Stomach smooth muscle (tissue), 2 donors: ENCODE measurements at regions not wholly inside any gene's neighbourhood (a gene's known extent, or its start where the extent isn't known, plus 50 kb on each side); places are given as distances from the start of the nearest gene placed in this dataset.

ENCODE experiments used
- H3K27ac ChIP-seq: one replicate; pipeline ENCODE4 v1.7.0; 2013; ENCODE audit warnings: mild to moderate bottlenecking, low read length, inconsistent platforms
- H3K27me3 ChIP-seq, 2 donors: one replicate each; pipeline ENCODE4 v1.7.0; 2013; ENCODE audit warnings: low read length in 2 of 2; ENCODE audit not compliant: insufficient read depth in 2 of 2, control insufficient read depth in 1 of 2
- H3K36me3 ChIP-seq, 2 donors: one replicate each; pipeline ENCODE4 v1.7.0; 2013; ENCODE audit warnings: low read length in 2 of 2; ENCODE audit not compliant: control insufficient read depth in 2 of 2, insufficient read depth in 2 of 2
- H3K4me1 ChIP-seq: one replicate; pipeline ENCODE4 v1.7.0; 2013; ENCODE audit warnings: low read length; ENCODE audit not compliant: control insufficient read depth, insufficient read depth
- H3K4me3 ChIP-seq, 2 donors: one replicate each; pipeline ENCODE4 v1.7.0; 2013; ENCODE audit warnings: low read length in 2 of 2
- H3K9ac ChIP-seq, 2 donors: one replicate each; pipeline ENCODE4 v1.7.0; 2013; ENCODE audit warnings: low read length in 2 of 2, mild to moderate bottlenecking in 1 of 2
- H3K9me3 ChIP-seq, 2 donors: one replicate each; pipeline ENCODE4 v1.7.0; 2013; ENCODE audit warnings: low read length in 2 of 2; ENCODE audit not compliant: control insufficient read depth in 2 of 2
- donor health status: healthy.
- donor health status: Pancreatic carcinoma.

- no peak overlapping the region for H3K27ac ChIP-seq
- H3K36me3 ChIP-seq = no peaks in the 10 kb centered on the region
- H3K4me1 ChIP-seq = peaks cover 18% of the 10 kb centered on the region
- no peaks in the 10 kb centered on the region for H3K27me3 ChIP-seq
- H3K9me3 ChIP-seq = no peaks in the 10 kb centered on the region
- H3K9ac ChIP-seq = no peak overlapping the region
- no peak overlapping the region for H3K4me3 ChIP-seq
These were observed 97.1 kb upstream of the RMDN2 start for GRCh38 chr2:37827911-37828511.

GRCh38 chr2:37829202-37829601 is 95.9 kb upstream of the RMDN2 start:
- Histone ChIP-seq H3K36me3 (no peaks in the 10 kb centered on the region), H3K9ac (no peak overlapping the region), H3K27me3 (no peaks in the 10 kb centered on the region), H3K9me3 (no peaks in the 10 kb centered on the region), H3K4me1 (peaks cover 18% of the 10 kb centered on the region), H3K4me3 (no peak overlapping the region), H3K27ac (no peak overlapping the region)

- Histone ChIP-seq H3K27ac (no peak overlapping the region), H3K27me3 (no peaks in the 10 kb centered on the region), H3K9ac (no peak overlapping the region), H3K4me3 (no peak overlapping the region), H3K9me3 (no peaks in the 10 kb centered on the region), H3K4me1 (peaks cover 18% of the 10 kb centered on the region), H3K36me3 (no peaks in the 10 kb centered on the region)
These were observed 95.3 kb upstream of the RMDN2 start for GRCh38 chr2:37829616-37830395.

DNA sequence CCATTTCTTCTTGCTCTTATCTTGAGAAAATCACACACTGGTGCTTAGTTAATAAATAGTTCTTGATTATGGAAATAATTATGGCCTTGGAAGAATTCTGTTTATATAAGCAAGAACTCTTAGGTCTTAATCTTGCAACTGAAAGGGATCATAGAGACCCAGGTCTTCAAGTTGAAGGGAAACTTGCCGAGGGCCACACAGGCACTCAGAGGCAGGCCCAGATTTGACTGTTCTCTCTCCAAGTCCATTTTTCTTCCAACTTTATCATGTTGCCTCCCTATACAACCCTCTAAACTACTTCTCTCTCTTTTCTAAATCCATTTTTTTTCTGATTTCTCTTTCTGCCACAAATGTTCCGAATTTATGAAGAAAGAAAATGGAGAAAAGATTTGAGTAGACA is 94.5 kb upstream of the RMDN2 start:
- no peaks in the 10 kb centered on the region for H3K36me3 ChIP-seq
- no peak overlapping the region for H3K27ac ChIP-seq
- no peak overlapping the region for H3K9ac ChIP-seq
- H3K4me3 ChIP-seq = no peak overlapping the region
- H3K4me1 ChIP-seq = peaks cover 18% of the 10 kb centered on the region
- no peaks in the 10 kb centered on the region for H3K27me3 ChIP-seq
- no peaks in the 10 kb centered on the region for H3K9me3 ChIP-seq

DNA sequence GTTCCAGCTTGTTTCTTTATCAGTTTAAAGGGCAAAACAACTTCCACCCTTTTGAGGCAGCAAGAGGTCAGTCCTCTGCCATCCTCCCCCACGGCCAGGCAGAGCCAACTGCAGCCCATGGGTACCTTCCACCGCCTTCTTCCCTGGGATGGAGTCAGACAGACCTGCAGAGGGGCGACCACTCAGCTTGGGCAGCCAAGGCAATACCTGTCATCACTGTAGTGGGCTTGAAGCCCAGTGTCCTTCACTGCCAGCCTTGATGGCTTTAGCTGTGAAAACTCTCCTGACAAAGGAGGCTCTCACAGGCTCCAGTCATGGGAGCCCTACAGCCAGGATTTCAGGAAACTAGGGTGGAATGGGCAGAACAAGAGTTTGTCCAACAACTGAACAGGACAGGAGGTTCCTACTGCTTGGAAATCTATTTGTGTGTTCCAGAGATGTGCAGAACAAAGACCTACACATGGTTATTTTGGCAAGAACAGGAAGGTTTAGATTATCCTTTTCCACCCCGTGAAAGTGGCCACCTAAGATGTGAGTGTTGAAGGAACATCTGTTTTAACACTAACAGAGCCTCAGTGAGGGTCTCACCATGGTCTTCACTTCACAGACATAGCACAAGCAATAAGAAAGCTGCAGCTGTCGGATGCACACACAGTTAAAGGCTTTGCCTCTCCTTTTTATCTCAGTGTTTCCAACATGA is 93.9 kb upstream of the RMDN2 start:
- no peak overlapping the region for H3K9ac ChIP-seq
- H3K36me3 ChIP-seq = no peaks in the 10 kb centered on the region
- H3K27me3 ChIP-seq = no peaks in the 10 kb centered on the region
- H3K9me3 ChIP-seq = no peaks in the 10 kb centered on the region
- peaks cover 18% of the 10 kb centered on the region for H3K4me1 ChIP-seq
- H3K27ac ChIP-seq = no peak overlapping the region
- no peak overlapping the region for H3K4me3 ChIP-seq

DNA sequence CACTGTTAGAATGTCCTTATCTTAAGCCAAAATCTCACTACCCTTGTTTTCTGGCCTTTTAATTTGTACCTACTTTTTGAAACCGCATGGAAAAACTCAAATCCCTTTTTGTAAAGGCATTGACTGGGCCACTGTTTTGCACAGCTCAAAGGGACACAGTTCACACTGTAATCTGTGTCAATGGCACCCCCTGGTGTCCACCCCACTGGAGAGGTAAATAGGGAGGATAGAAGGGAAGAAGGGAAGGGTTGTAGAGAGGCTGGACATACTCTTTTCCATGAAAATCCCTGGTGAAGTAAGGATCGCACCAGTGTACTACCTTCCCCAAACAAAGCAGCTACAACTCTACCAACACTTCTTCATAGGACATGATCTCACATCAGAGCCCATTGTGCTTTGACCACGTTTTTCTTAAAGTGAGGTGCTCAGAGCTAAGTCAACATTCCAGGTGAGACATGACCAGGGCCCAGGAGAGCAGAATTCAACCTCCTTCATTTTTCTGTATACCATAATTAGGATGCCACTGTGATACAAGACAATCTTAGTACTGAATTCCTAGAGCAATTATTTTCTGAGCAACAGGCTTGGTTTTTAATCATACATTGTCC is 92.4 kb upstream of the RMDN2 start:
- Histone ChIP-seq H3K27me3 (no peaks in the 10 kb centered on the region), H3K4me1 (peaks cover 21% of the 10 kb centered on the region), H3K36me3 (no peaks in the 10 kb centered on the region), H3K4me3 (no peak overlapping the region), H3K27ac (peak overlapping the region; percentile 18), H3K9ac (no peak overlapping the region), H3K9me3 (no peaks in the 10 kb centered on the region)

GRCh38 chr2:37833423-37833822 is 91.7 kb upstream of the RMDN2 start:
- no peak overlapping the region for H3K27ac ChIP-seq
- H3K4me3 ChIP-seq = no peak overlapping the region

DNA sequence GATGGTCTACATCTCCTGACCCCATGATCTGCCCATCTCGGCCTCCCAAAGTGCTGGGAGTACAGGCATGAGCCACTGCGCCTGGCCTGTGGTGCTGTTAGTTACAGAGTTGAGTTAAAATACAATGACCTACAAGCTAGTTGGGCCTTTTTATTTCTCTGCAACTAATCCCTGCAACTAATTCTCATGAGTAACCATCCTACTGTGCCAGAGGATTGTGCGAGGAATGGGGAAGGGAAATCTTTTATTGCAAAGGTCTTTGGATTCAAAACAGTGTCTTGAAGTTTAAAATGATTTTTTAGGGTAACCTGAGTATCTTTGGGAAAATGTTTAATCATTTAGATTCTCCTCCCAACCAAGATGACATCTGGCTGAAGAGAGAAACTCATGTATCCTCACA is 88.8 kb upstream of the RMDN2 start:
- Histone ChIP-seq H3K9me3 (no peaks in the 10 kb centered on the region), H3K36me3 (no peaks in the 10 kb centered on the region), H3K27ac (peak overlapping the region; percentile 75), H3K4me1 (peaks cover 19% of the 10 kb centered on the region), H3K4me3 (no peak overlapping the region), H3K9ac (no peak overlapping the region), H3K27me3 (no peaks in the 10 kb centered on the region)

More at GRCh38 chr2:37833423-37833822, 91.7 kb upstream of the RMDN2 start:
- Histone ChIP-seq H3K4me1 (peaks cover 25% of the 10 kb centered on the region), H3K9ac (no peak overlapping the region), H3K27me3 (no peaks in the 10 kb centered on the region), H3K9me3 (no peaks in the 10 kb centered on the region), H3K36me3 (no peaks in the 10 kb centered on the region)

GRCh38 chr2:37836711-37837110 is 88.4 kb upstream of the RMDN2 start:
- H3K36me3 ChIP-seq = no peaks in the 10 kb centered on the region
- no peaks in the 10 kb centered on the region for H3K9me3 ChIP-seq
- no peak overlapping the region for H3K4me3 ChIP-seq
- H3K4me1 ChIP-seq = peaks cover 19% of the 10 kb centered on the region
- H3K27ac ChIP-seq = peak overlapping the region; percentile 75
- H3K9ac ChIP-seq = no peak overlapping the region
- H3K27me3 ChIP-seq = no peaks in the 10 kb centered on the region

DNA sequence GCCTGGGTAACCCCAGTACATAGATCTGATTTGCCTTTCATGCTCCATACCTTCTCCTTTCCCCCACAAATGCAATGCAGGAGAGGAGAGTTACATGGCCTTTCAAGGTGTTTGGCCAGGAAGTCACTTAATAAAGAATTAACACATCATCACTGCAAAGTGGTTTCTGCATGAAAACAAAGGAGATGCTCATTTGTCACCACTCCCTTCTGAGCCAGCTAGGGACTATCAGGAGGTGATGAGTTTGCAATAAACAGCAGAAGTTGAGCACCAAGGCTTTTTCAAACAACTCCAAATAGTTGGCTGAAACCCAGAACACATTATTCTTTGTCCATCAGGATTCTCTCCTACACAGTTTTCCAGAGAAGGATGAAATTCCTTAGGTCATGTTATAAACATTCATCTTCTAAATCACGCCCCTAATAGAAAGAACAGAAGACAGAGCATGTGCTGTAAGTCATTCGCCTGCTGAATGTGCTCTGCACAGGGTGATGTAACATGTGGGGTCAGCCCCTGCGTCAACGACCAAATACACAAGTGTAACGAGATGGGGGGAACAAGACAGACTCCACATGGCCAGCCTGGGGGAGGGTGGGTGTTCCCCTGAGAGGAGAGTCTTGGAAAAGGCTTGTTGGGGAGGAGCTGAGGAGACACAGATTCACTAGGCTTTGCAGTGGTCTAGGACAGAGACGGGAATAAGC is 87.3 kb upstream of the RMDN2 start:
- Histone ChIP-seq H3K27ac (peak overlapping the region; percentile 75), H3K9ac (peak overlapping the region; percentile 21 to 51), H3K36me3 (no peaks in the 10 kb centered on the region), H3K9me3 (no peaks in the 10 kb centered on the region), H3K27me3 (no peaks in the 10 kb centered on the region), H3K4me1 (peaks cover 18% of the 10 kb centered on the region), H3K4me3 (peak overlapping the region in 1 of 2 donors; percentile 23)
